Right lobe of liver (tissue), 6 donors: ENCODE measurements at regions not wholly inside any gene's neighbourhood (a gene's known extent, or its start where the extent isn't known, plus 50 kb on each side); places are given as distances from the start of the nearest gene placed in this dataset.
A peak's percentile ranks its signal among the peaks of the same experiment; 100 is the strongest.

ENCODE experiments used
- ATAC-seq, 4 donors: fragments of 200-7000 bp; cut with Tn5 transposase; one replicate each; pipeline ENCODE4 v1.9.1; 2020; ENCODE audit warnings: mild to moderate bottlenecking in 4 of 4, moderate library complexity in 4 of 4
- DNase-seq, 3 donors: peaks; one replicate each; pipeline ENCODE4 v3.0.0-alpha.2; 2020
- H3K27ac ChIP-seq, 3 donors: fragments of 200-600 bp; one replicate each; pipeline ENCODE4 v1.8.0; 2022
- H3K27me3 ChIP-seq, 2 donors: fragments of 200-600 bp; one replicate each; pipeline ENCODE4 v1.8.0; 2022
- H3K36me3 ChIP-seq, 4 donors: fragments of 200-600 bp; sonication (generic) in 1 of 4; one replicate each; pipeline versions ENCODE4 v1.5.1 to v1.8.0; 2017 to 2022; ENCODE audit warnings: control low read depth in 1 of 4
- H3K4me1 ChIP-seq, 4 donors: fragments of 200-600 bp; sonication (generic) in 1 of 4; one replicate each; pipeline versions ENCODE4 v1.5.1 to v1.8.0; 2017 to 2022; ENCODE audit warnings: control low read depth in 1 of 4
- H3K4me3 ChIP-seq, 3 donors: fragments of 200-600 bp; one replicate each; pipeline ENCODE4 v1.8.0; 2022
- H3K9me3 ChIP-seq, 4 donors: fragments of 200-600 bp; sonication (generic) in 1 of 4; one replicate each; pipeline versions ENCODE4 v1.5.1 to v1.8.0; 2017 to 2022; ENCODE audit warnings: control low read depth in 1 of 4
- CTCF ChIP-seq, 4 donors: fragments of 200-600 bp in 3 of 4; fragments of 450-650 bp in 1 of 4; IDR thresholded peaks; one replicate each; pipeline versions ENCODE4 v1.5.1 to v1.8.0; 2016 to 2022; ENCODE audit warnings: antibody characterized with exemption in 4 of 4, mild to moderate bottlenecking in 2 of 4
- POLR2A ChIP-seq: fragments of 450-650 bp; IDR thresholded peaks from one replicate; pipeline ENCODE4 v1.6.1; 2017; ENCODE audit warnings: antibody characterized with exemption, mild to moderate bottlenecking
- WGBS: methylation state at CpG from one replicate; pipeline ENCODE4 v1.1.6; 2018; ENCODE audit warnings: low coverage, low lambda C conversion rate; ENCODE audit not compliant: insufficient coverage; ENCODE audit errors: missing lambda C conversion rate; 5-methylcytosine and 5-hydroxymethylcytosine counted together
- intact Hi-C, 2 donors: fragments of 100-400 bp; cut with DNase I; formaldehyde crosslinking; loops; one replicate each; pipeline versions ENCODE4 v1.11.2 to v1.14.1; 2022
- donor health status: DM: no; HTN: yes; CAD: no.
- donor health status: DM: no; HTN: no; CAD: no.
- donor health status: DM: no; HTN: no; CAD: no.
- donor health status: DM: no; HTN: yes; CAD: no.
- donor health status: DM: no; HTN: yes; CAD: no.

DNA sequence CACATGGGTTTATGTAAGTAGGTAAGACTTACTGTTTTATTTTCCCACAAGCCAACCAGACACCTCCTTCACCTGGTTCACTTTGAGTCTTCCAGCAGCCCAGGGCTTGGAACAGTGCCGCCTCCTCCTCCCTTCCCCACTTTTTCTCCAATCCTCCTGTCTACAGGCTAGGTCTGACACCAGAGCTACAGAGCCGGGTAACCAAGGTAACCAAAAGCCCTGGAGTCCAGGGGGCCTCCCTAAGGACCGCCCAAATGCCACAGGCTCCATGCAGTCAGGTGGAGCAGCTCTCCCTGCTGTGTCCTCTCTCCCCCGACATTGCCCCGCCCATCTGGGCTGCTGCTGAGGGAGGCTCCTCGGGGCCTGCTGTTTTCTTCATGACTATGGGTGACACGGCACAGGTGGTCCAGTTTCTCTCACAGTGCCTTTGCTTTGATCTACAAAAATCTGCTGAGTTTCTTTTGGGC, 138.0 kb upstream of the EFNA5 start:
- no peak for ATAC-seq

DNA sequence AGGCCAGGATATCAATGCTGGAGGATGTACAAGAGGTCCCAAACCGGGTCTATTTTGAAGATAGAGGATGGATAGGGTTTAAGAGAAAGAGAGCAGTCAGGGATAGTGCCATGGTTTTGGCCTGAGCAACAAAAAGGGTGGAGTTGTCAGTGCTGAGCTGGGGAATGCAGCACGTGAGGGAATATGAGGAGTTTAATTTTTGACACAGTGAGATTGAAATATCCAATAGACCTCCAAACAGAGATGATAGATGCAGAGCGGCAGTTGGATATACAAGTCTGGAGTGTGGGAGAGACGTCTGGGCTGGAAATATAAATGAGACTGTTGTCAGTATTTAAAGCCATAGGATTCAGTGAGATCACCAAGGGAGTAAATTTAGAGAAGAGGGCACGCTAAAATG, 136.7 kb upstream of the EFNA5 start:
- DNase-seq, result no peak
- intact Hi-C loops, result no loop called here
- Histone ChIP-seq H3K4me3 (no peak overlapping the region), H3K27ac (no peak overlapping the region), H3K4me1 (no peaks in the 10 kb centered on the region), H3K27me3 (no peaks in the 10 kb centered on the region), H3K9me3 (no peaks in the 10 kb centered on the region), H3K36me3 (no peaks in the 10 kb centered on the region)
- TF ChIP-seq CTCF (IDR thresholded peaks at IDR 0.05), result no peak
- TF ChIP-seq POLR2A, result no peak
- no peak for ATAC-seq
- WGBS, result 61% methylated on average over 5 of the region's 5 CpGs

More for the DNA sequence above, 138.0 kb upstream of the EFNA5 start:
- TF ChIP-seq CTCF (IDR thresholded peaks at IDR 0.05), result no peak
- TF ChIP-seq POLR2A, result no peak
- no peak overlapping the region for H3K4me3 ChIP-seq
- DNase-seq, result no peak
- H3K36me3 ChIP-seq, result no peaks in the 10 kb centered on the region
- no peaks in the 10 kb centered on the region for H3K9me3 ChIP-seq
- no peaks in the 10 kb centered on the region for H3K27me3 ChIP-seq
- intact Hi-C loops, result no loop called here
- WGBS, result 67% methylated on average over 2 of the region's 7 CpGs
- no peaks in the 10 kb centered on the region for H3K4me1 ChIP-seq
- H3K27ac ChIP-seq, result no peak overlapping the region

DNA sequence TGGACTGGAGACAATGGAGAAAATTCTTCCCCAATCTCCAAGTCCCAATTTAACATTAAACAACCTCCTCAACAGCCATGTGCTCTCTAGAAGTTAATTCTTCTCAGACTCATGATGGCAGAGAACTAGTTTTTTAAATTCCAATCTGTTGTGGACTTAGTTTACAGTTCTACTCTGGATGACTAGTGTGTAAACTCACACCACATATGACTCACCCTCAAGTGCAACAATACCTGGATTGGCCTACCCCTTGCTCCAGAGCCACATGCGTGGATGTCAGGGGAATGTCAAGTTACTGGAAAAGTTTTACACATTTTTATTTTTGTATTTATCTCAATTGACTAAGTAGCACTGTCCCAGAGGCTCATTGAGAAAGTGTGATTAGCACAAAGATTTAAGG, 136.0 kb upstream of the EFNA5 start:
- no peaks in the 10 kb centered on the region for H3K36me3 ChIP-seq
- H3K27me3 ChIP-seq, result no peaks in the 10 kb centered on the region
- intact Hi-C loops, result no loop called here
- DNase-seq (no peak), ATAC-seq (peak in 1 of 4 donors; percentile 59)
- H3K4me3 ChIP-seq, result no peak overlapping the region
- H3K27ac ChIP-seq, result no peak overlapping the region
- no peaks in the 10 kb centered on the region for H3K9me3 ChIP-seq
- 75% methylated on average over 1 of the region's 1 CpG for WGBS
- no peaks in the 10 kb centered on the region for H3K4me1 ChIP-seq
- TF ChIP-seq POLR2A (no peak), CTCF (IDR thresholded peaks at IDR 0.05) (no peak)

- no peaks in the 10 kb centered on the region for H3K27me3 ChIP-seq
- no peak for TF ChIP-seq CTCF (IDR thresholded peaks at IDR 0.05)
- TF ChIP-seq POLR2A, result no peak
- 57% methylated on average over 5 of the region's 5 CpGs for WGBS
- ATAC-seq (no peak), DNase-seq (no peak)
- intact Hi-C loops, result no loop called here
- H3K4me3 ChIP-seq, result no peak overlapping the region
- no peaks in the 10 kb centered on the region for H3K36me3 ChIP-seq
- no peak overlapping the region for H3K27ac ChIP-seq
- H3K9me3 ChIP-seq, result no peaks in the 10 kb centered on the region
- no peaks in the 10 kb centered on the region for H3K4me1 ChIP-seq
Observed at GRCh38 chr5:107806271-107806670, 135.5 kb upstream of the EFNA5 start.

DNA sequence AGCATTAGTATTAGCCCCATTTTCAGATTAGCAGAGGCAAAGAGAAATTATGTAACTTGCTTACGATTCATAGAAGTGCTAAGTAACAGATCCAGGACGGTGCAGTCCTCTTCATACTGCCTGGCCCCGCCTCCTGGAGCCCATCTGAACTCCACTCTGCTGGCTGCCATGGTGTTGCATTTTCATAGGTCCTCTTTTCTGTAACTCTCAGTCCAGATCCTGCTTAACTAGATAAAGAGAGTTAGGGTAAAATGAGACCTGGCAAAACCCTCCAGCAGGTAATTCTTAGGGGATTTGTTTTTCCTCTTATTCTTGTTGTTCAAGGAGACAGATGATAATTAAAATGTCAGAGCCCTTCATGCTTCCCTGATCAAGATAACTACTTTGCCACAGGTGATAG, 135.1 kb upstream of the EFNA5 start:
- intact Hi-C loops, result no loop called here

More for the DNA sequence above, 135.1 kb upstream of the EFNA5 start:
- TF ChIP-seq POLR2A (no peak), CTCF (IDR thresholded peaks at IDR 0.05) (no peak)
- H3K4me1 ChIP-seq, result no peaks in the 10 kb centered on the region
- WGBS, result 52% methylated on average over 3 of the region's 3 CpGs
- H3K4me3 ChIP-seq, result no peak overlapping the region
- H3K27me3 ChIP-seq, result no peaks in the 10 kb centered on the region
- H3K36me3 ChIP-seq, result no peaks in the 10 kb centered on the region
- H3K9me3 ChIP-seq, result no peaks in the 10 kb centered on the region
- H3K27ac ChIP-seq, result no peak overlapping the region
- ATAC-seq (no peak), DNase-seq (no peak)
